ENCODE measurements at regions not wholly inside any gene's neighbourhood (a gene's known extent, or its start where the extent isn't known, plus 50 kb on each side); places are given as distances from the start of the nearest gene placed in this dataset.

- TF ChIP-seq POLR2A (IDR thresholded peaks at IDR 0.05) (no peak), EP300 (IDR thresholded peaks at IDR 0.05) (no peak), CTCF (IDR thresholded peaks at IDR 0.05) (no peak)
- no peaks in the 10 kb centered on the region for H3K36me3 ChIP-seq
- no peak overlapping the region for H3K4me3 ChIP-seq
- H3K27me3 ChIP-seq = no peaks in the 10 kb centered on the region
- H3K4me1 ChIP-seq = no peaks in the 10 kb centered on the region
- no peak for DNase-seq (ENCODE audit: low spot score in 2 of 2)
- H3K27ac ChIP-seq = no peak overlapping the region
- H3K9me3 ChIP-seq = peaks cover 0 to 2% (median 0%) of the 10 kb centered on the region in 4 donors
Observed at GRCh38 chr4:124276461-124276860, 436.1 kb downstream of the ANKRD50 start.

- whole genome bisulfite sequencing, 2 donors = 87 to 91% methylated on average over 2 of the region's 2 CpGs
- Histone ChIP-seq H3K27me3 (no peaks in the 10 kb centered on the region), H3K9me3 (peaks cover 0 to 2% (median 0%) of the 10 kb centered on the region in 4 donors), H3K36me3 (no peaks in the 10 kb centered on the region), H3K4me3 (no peak overlapping the region), H3K4me1 (no peaks in the 10 kb centered on the region), H3K27ac (no peak overlapping the region)
- DNase-seq (ENCODE audit: low spot score in 2 of 2) = no peak
- TF ChIP-seq EP300 (IDR thresholded peaks at IDR 0.05) = no peak
- no peak for TF ChIP-seq CTCF (IDR thresholded peaks at IDR 0.05)
- TF ChIP-seq POLR2A (IDR thresholded peaks at IDR 0.05) = no peak
Observed at GRCh38 chr4:124277691-124278090, 434.8 kb downstream of the ANKRD50 start.

- TF ChIP-seq EP300 (IDR thresholded peaks at IDR 0.05) = no peak
- no peak for TF ChIP-seq POLR2A (IDR thresholded peaks at IDR 0.05)
- no peak for TF ChIP-seq CTCF (IDR thresholded peaks at IDR 0.05)
- WGBS, 2 donors = 59 to 80% methylated on average over 1 of the region's 1 CpG
- Histone ChIP-seq H3K36me3 (no peaks in the 10 kb centered on the region), H3K27me3 (no peaks in the 10 kb centered on the region), H3K9me3 (no peaks in the 10 kb centered on the region), H3K27ac (no peak overlapping the region), H3K4me1 (no peaks in the 10 kb centered on the region), H3K4me3 (no peak overlapping the region)
- DNase-seq (ENCODE audit: low spot score in 2 of 2) = no peak
Observed at GRCh38 chr4:124278477-124278876, 434.1 kb downstream of the ANKRD50 start.

GRCh38 chr4:124279741-124280140 is 432.8 kb downstream of the ANKRD50 start:
- WGBS, 2 donors = 77 to 78% methylated on average over 2 of the region's 2 CpGs

GRCh38 chr4:124282301-124282898 is 430.1 kb downstream of the ANKRD50 start:
- Histone ChIP-seq H3K27ac (no peak overlapping the region), H3K36me3 (no peaks in the 10 kb centered on the region), H3K4me1 (no peaks in the 10 kb centered on the region), H3K9me3 (no peaks in the 10 kb centered on the region), H3K27me3 (no peaks in the 10 kb centered on the region), H3K4me3 (no peak overlapping the region)
- WGBS, 2 donors = 59 to 67% methylated on average over 4 of the region's 4 CpGs
- no peak for TF ChIP-seq EP300 (IDR thresholded peaks at IDR 0.05)
- TF ChIP-seq POLR2A (IDR thresholded peaks at IDR 0.05) = no peak
- TF ChIP-seq CTCF (IDR thresholded peaks at IDR 0.05) = no peak
- DNase-seq (ENCODE audit: low spot score in 2 of 2) = no peak

More at GRCh38 chr4:124279741-124280140, 432.8 kb downstream of the ANKRD50 start:
- Histone ChIP-seq H3K36me3 (no peaks in the 10 kb centered on the region), H3K9me3 (no peaks in the 10 kb centered on the region), H3K4me1 (no peaks in the 10 kb centered on the region), H3K4me3 (no peak overlapping the region), H3K27ac (no peak overlapping the region), H3K27me3 (no peaks in the 10 kb centered on the region)
- DNase-seq (ENCODE audit: low spot score in 2 of 2) = no peak
- no peak for TF ChIP-seq CTCF (IDR thresholded peaks at IDR 0.05)
- TF ChIP-seq POLR2A (IDR thresholded peaks at IDR 0.05) = no peak
